Vagina (tissue), 2 donors: ENCODE measurements at regions not wholly inside any gene's neighbourhood (a gene's known extent, or its start where the extent isn't known, plus 50 kb on each side); places are given as distances from the start of the nearest gene placed in this dataset.
A peak's percentile ranks its signal among the peaks of the same experiment; 100 is the strongest.

Source experiments
- CTCF ChIP-seq, 3 experiments: fragments of 450-650 bp in 2 of 3; fragments of 200-600 bp in 1 of 3; sonication (generic) in 1 of 3; IDR thresholded peaks; one replicate each; pipeline ENCODE4 v1.5.1; 2017 to 2019; ENCODE audit warnings: antibody characterized with exemption in 3 of 3, mild to moderate bottlenecking in 2 of 3, moderate library complexity in 2 of 3
- POLR2A ChIP-seq, 2 donors: fragments of 450-650 bp; IDR thresholded peaks; one replicate each; pipeline ENCODE4 v1.6.1; 2017; ENCODE audit warnings: antibody characterized with exemption in 2 of 2, mild to moderate bottlenecking in 2 of 2, moderate library complexity in 2 of 2
- POLR2AphosphoS5 ChIP-seq, 2 donors: sonication (generic); formaldehyde crosslinking; IDR thresholded peaks; one replicate each; pipeline ENCODE4 v1.9.0; 2017; ENCODE audit warnings: antibody characterized with exemption in 2 of 2, mild to moderate bottlenecking in 2 of 2, low read depth in 1 of 2; ENCODE audit not compliant: insufficient read depth in 1 of 2

DNA sequence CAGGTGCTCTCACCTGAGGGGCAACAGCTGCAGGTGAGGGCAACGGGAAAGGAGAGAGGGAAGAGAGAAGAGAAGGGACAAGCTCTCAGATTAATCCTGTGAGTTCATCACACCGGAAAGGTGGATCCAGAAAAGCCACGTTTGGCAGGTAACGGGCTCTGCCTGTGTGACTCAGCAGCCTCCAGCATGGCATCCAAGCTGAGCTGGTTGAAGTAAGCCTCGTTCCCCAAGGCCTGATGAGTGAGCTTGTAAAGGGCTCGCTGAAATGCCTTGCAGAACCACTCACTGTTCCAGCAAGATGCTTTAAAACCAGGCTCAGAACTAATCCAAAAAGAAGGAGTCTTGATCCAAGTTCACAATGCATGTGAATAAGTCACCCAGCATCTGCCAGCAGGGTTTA, 206.9 kb upstream of the TMEM45B start:
- no peak for TF ChIP-seq CTCF (IDR thresholded peaks at IDR 0.05)
- peak in 1 of 2 donors; percentile 62 for TF ChIP-seq POLR2AphosphoS5 (IDR thresholded peaks at IDR 0.05; ENCODE audit: insufficient read depth in 1 of 2, low read depth in 1 of 2)
- no peak for TF ChIP-seq POLR2A (IDR thresholded peaks at IDR 0.05)
